ENCODE measurements at regions not wholly inside any gene's neighbourhood (a gene's known extent, or its start where the extent isn't known, plus 50 kb on each side); places are given as distances from the start of the nearest gene placed in this dataset.
"Not testable (repeated sequence)": the region's sequence is repeated elsewhere in the genome, so short reads cannot be mapped to it uniquely, and the experiment has no call there.

DNA sequence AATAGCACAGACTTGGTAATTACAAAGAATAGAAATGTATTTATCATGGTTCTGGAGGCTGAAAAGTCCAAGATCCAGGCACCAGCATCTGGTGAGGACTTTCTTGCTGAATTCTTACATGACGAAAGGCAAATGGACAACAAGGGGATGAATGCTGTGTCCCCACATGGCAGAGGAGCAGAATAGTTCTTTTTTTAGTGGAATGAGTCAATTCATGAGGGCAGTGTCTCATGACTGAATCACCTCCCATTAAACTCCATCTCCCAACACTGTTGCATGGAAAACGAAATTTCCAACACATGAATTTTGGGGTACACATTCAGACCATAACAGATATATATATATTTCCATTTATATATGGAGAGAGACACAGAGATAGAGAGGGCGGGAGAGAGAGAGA, 628.3 kb downstream of the TRIML1 start:
- no peak for DNase-seq

GRCh38 chr4:188778905-188779304, 639.7 kb downstream of the TRIML1 start:
- no peak for DNase-seq

- DNase-seq = no peak
Measured at GRCh38 chr4:188779581-188779980, 640.3 kb downstream of the TRIML1 start.

DNA sequence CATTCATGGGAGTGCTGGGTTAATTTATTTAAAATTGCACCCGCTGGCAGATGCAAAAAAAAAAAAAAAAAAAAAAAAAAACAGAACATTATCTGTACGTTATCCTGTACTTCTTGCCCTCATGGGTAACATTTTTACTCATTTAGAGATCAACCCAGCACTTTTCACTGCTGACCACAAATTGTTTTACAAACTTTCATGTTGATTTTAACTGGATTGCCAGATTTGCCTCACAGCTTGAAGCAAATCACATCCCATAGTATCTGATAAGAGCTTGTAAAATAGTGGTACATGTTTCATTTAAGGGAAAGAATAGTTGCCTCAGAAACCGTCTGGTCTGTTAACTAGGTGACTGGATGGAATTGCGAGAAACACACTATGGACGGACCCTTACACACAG, 640.8 kb downstream of the TRIML1 start:
- no peak for DNase-seq

- DNase-seq = no peak
Measured at GRCh38 chr4:188780686-188781085, 641.4 kb downstream of the TRIML1 start.

DNA sequence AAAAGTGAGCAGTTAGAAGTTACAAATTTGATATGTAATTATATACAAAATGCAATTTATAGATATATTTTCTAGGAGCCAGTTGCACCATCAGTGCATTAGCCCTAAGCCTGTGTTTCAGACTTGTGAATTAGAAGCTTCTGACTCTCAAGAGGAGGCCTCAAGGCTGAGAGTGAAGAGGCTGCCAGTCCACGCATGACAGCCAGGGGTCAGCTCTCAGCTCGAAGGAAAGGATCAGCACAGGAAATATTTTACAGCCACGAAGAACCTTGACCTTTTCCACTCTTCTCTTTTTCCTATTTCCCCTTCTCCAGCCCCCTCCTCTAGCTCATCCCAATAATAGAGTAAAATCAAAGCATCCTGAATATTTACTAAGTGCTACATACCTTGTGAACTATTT, 642.4 kb downstream of the TRIML1 start:
- no peak for DNase-seq

- DNase-seq = no peak
Measured at GRCh38 chr4:188783175-188783574, 643.9 kb downstream of the TRIML1 start.

DNA sequence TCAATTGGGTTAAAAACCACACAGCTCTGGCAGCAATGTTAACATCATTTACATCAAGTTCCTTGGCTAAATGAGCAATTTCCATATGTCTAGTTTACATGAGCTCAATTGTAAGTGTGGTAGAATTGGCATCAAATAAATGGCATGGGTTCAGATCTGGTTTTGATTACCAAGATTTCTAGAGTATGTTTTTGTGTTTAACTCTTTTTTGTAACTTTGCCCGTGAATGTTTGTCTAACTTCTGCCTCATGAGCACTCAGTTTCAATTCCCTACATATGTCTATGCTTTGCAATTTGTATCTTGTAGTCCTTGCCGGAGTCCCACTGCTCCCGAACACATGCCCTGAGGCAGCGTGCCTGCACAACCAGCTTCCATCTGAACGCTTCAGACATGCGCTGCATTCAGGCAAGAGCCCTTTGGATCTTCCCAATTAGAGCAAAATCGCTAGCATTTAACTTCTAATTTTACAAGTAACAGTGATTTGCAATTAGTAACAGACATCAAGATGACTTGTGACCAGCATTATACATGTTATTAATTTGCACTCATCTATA, 644.4 kb downstream of the TRIML1 start:
- DNase-seq = no peak

DNA sequence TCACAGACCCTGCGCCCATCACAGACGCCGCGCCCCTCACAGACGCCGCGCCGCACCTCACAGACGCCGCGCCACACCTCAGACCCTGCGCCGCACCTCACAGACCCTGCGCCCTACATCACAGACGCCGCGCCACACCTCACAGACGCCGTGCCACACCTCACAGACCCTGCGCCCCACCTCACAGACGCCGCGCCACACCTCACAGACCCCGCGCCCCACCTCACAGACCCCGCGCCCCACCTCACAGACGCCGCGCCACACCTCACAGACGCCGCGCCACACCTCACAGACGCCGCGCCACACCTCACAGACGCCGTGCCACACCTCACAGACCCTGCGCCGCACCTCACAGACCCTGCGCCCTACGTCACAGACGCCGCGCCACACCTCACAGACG, 657.4 kb downstream of the TRIML1 start:
- DNase-seq = not testable (repeated sequence)

- not testable (repeated sequence) for DNase-seq
Measured at GRCh38 chr4:188797011-188797410, 657.8 kb downstream of the TRIML1 start.

DNA sequence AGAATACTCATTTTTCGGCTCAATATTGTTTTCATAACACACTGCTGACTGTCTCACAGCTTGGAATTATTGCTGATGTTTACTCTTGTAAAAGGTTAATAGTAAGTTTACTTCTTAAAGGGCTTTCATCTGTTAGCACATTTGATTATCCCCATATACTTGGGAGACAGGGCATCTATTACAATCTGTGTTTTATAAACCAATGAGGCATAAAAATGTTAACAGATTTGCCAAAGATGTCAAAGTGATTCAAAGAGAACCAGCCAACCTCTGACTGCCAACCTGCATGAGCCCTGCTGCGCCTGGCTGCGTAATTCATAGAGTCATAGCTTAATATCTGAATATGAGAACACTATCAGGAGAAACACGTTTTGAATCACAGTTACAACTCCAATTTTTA, 665.6 kb downstream of the TRIML1 start:
- DNase-seq = no peak

DNA sequence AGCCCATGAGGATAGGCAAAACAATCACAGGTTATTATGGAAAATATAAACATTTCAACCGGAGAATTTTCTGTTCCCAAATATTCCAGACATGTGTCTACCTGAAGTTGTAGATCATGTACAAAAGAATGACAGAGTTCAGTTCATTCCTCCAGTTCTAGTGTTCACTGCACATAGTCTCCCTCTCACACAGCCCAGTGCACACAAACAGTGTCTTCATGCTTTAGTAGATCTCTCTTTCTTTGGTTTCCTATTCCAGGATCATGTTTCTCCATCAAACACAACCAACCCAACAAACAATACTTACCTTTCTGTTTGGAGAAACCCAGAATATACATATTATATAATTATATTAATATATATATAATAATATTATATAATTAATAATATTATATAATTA, 671.9 kb downstream of the TRIML1 start:
- no peak for DNase-seq

DNA sequence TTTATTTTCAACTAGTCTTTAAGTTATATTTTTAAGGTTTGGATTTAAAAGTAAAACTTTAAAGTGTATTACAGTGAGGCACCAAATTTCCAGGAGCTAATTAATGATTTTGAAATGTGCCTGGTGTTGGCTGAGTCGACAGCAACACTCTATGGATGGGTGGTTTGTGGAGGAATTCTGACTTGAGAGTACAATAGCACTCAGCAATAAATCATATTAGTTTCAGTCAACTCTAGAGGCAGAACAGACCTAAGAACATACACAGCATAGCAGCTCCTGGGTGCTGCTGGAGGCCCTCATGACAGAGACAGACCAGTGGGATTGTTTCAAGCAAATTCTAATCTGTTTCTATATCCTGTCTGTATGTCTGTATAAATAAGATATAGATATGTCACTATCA, 673.4 kb downstream of the TRIML1 start:
- no peak for DNase-seq

GRCh38 chr4:188818300-188818699, 679.1 kb downstream of the TRIML1 start:
- DNase-seq = no peak

DNA sequence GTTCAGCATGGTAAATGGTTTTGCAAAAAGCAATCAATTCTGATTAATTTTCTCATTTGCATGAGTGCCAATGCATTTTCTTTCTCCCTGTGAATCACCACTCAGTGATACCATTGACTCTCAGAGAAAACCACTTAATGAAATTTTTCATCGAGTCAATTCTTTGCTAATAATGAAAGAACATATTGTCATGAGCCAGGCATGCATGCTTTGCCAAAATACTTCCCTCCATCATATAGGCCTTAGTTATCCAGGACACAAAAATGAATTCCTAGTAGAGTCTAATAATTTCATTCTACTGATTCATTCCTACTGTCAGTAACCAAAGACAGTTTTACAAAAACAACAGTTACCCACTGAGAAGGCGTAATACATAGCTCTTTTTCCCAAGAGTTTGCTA, 680.0 kb downstream of the TRIML1 start:
- DNase-seq = no peak

DNA sequence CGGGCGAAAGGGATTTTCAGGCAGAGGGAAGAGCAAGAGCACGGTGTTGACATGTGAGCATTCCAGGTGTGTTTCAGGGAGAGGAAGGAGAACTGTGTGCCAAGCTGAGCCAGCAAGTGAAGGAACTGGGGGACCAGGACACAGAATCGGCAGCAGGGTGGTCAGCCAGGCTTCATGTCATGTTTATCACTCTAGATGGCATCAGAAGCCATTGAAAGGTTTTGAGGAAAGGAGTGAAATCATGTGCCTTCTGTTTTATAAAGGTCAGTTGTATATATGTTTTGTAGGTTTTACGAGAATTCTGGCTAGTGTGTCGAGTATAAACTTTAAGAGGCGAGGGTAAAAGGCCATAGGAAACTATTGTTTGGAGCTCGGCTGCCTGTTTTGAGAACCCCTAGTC, 682.3 kb downstream of the TRIML1 start:
- no peak for DNase-seq

GRCh38 chr4:188822698-188823097, 683.5 kb downstream of the TRIML1 start:
- no peak for DNase-seq

- no peak for DNase-seq
Measured at GRCh38 chr4:188824553-188824952, 685.3 kb downstream of the TRIML1 start.

DNA sequence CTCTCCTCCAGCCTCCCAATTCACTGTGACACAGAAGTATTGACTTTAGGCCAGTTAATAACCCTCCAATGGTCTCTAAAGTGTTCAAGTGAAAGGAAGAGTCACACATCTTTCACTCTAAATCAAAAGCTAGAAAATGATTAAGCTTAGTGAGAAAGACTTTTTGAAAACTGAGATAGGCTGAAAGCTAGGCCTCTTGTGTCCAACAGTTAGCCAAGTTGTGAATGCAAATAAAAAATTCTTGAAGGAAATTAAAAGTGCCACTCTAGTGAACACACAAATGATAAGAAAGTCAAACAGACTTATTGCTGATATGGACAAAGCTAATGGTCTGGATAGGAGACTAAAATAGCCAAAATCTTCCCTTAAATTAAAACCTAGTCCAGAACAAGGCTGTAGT, 687.2 kb downstream of the TRIML1 start:
- no peak for DNase-seq

- no peak for DNase-seq
Measured at GRCh38 chr4:188839704-188840103, 700.5 kb downstream of the TRIML1 start.

DNA sequence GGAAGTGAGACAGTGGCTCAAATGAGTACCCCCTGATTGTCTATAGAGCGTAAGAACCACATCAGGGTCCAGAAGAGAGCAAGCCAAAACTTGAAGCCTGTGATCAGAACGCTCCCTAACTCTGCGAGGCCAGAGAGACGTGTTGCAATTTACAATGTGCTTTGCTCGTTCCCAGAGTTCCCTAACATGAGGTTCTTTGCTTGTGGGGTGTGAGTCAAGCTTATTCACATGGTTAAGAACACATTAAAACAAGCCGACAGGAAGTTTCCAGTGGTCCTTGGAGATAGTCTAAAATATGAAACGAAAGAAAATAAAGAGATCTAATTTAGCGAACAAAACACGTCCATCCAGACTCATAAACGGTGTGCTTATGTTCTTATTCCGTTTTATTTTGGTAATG, 702.3 kb downstream of the TRIML1 start:
- DNase-seq = no peak

DNA sequence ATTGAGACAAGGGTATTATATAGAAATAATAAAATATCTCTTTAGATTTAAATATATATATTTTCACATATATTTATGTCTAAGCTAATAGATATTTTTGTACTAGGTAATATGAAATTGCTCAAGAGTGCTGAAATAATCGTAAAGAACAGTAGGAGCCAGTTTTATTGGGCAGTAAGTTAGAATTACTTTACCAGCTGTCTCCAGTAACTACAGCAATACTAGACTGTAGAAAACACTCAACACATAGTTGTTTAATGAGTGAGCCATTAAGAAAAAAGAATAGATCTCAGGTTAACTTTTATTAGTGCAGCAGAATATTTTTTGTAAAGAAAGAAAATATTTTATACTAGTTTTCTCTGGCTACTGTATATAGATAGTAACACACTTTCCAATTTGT, 715.2 kb downstream of the TRIML1 start:
- DNase-seq = no peak

GRCh38 chr4:188858696-188859095, 719.5 kb downstream of the TRIML1 start:
- no peak for DNase-seq

GRCh38 chr4:188864741-188865140, 725.5 kb downstream of the TRIML1 start:
- no peak for DNase-seq

GRCh38 chr4:188867796-188868195, 728.6 kb downstream of the TRIML1 start:
- no peak for DNase-seq

DNA sequence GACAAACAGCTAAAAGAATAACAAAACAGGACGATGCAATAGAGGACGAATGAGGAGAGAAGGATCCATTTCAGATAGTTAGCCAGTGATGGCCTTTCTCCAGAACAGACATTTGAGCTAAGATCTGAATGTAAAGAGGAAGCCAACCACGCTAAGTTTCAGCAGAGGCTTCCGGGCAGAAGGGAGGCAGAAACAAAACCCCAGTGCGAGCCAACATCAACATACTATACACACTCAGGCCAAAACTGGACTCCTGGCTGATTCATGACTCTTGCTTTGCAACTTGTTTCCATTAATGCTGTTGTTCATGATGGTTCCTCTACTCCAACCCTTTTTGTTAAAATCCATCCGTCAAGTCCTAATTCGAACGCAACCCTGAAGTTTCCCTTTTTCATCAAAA, 730.3 kb downstream of the TRIML1 start:
- DNase-seq = no peak

Measured in NCI-H226 (cell line).